ENCODE measurements at regions not wholly inside any gene's neighbourhood (a gene's known extent, or its start where the extent isn't known, plus 50 kb on each side); places are given as distances from the start of the nearest gene placed in this dataset.

- Mint-ChIP-seq H3K9me3 (no peaks in the 10 kb centered on the region), H3K27me3 (ENCODE audit: low read depth) (no peaks in the 10 kb centered on the region), H3K4me1 (peaks cover 13% of the 10 kb centered on the region), H3K27ac (no peak overlapping the region), H3K4me3 (no peak overlapping the region), H3K36me3 (ENCODE audit: low read depth) (no peaks in the 10 kb centered on the region)
- no peak for TF ChIP-seq CTCF (IDR thresholded peaks at IDR 0.05; ENCODE audit: unreplicated experiment in 3 of 3)
These were observed 270.3 kb upstream of the SNX7 start for GRCh38 chr1:98391175-98391574.

- H3K4me1 Mint-ChIP-seq, result peaks cover 15% of the 10 kb centered on the region
- H3K9me3 Mint-ChIP-seq, result no peaks in the 10 kb centered on the region
- no peaks in the 10 kb centered on the region for H3K36me3 Mint-ChIP-seq (ENCODE audit: low read depth)
- TF ChIP-seq CTCF (IDR thresholded peaks at IDR 0.05; ENCODE audit: unreplicated experiment in 3 of 3), result no peak
- H3K27ac Mint-ChIP-seq, result no peak overlapping the region
- H3K4me3 Mint-ChIP-seq, result no peak overlapping the region
- no peaks in the 10 kb centered on the region for H3K27me3 Mint-ChIP-seq (ENCODE audit: low read depth)
These were observed 271.7 kb upstream of the SNX7 start for GRCh38 chr1:98389809-98390208.

- H3K4me1 Mint-ChIP-seq, result peaks cover 19% of the 10 kb centered on the region
- H3K27ac Mint-ChIP-seq, result peak overlapping the region; percentile 49 to 88 (median 52)
- H3K27me3 Mint-ChIP-seq (ENCODE audit: low read depth), result no peaks in the 10 kb centered on the region
- H3K4me3 Mint-ChIP-seq, result peak overlapping the region in 1 of 3 experiments; percentile 14
- no peaks in the 10 kb centered on the region for H3K36me3 Mint-ChIP-seq (ENCODE audit: low read depth)
- TF ChIP-seq CTCF (IDR thresholded peaks at IDR 0.05; ENCODE audit: unreplicated experiment in 3 of 3), result no peak
- H3K9me3 Mint-ChIP-seq, result no peaks in the 10 kb centered on the region
These were observed 273.1 kb upstream of the SNX7 start for GRCh38 chr1:98388441-98388840.

GRCh38 chr1:98387701-98388100 is 273.8 kb upstream of the SNX7 start:
- Mint-ChIP-seq H3K36me3 (ENCODE audit: low read depth) (no peaks in the 10 kb centered on the region), H3K4me1 (peaks cover 19% of the 10 kb centered on the region), H3K4me3 (peak overlapping the region in 1 of 3 experiments; percentile 2), H3K9me3 (no peaks in the 10 kb centered on the region), H3K27ac (peak overlapping the region; percentile 49 to 88 (median 52)), H3K27me3 (ENCODE audit: low read depth) (no peaks in the 10 kb centered on the region)
- TF ChIP-seq CTCF (IDR thresholded peaks at IDR 0.05; ENCODE audit: unreplicated experiment in 3 of 3), result no peak

GRCh38 chr1:98386675-98387440 is 274.7 kb upstream of the SNX7 start:
- no peak overlapping the region for H3K4me3 Mint-ChIP-seq
- H3K9me3 Mint-ChIP-seq, result no peaks in the 10 kb centered on the region
- H3K4me1 Mint-ChIP-seq, result peaks cover 19% of the 10 kb centered on the region
- H3K27me3 Mint-ChIP-seq (ENCODE audit: low read depth), result no peaks in the 10 kb centered on the region
- no peaks in the 10 kb centered on the region for H3K36me3 Mint-ChIP-seq (ENCODE audit: low read depth)
- peak overlapping the region in 2 of 3 experiments; percentile 7 to 21 for H3K27ac Mint-ChIP-seq
- TF ChIP-seq CTCF (IDR thresholded peaks at IDR 0.05; ENCODE audit: unreplicated experiment in 3 of 3), result no peak

GRCh38 chr1:98385652-98386051 is 275.9 kb upstream of the SNX7 start:
- no peak for TF ChIP-seq CTCF (IDR thresholded peaks at IDR 0.05; ENCODE audit: unreplicated experiment in 3 of 3)
- Mint-ChIP-seq H3K4me3 (no peak overlapping the region), H3K27ac (no peak overlapping the region), H3K27me3 (ENCODE audit: low read depth) (no peaks in the 10 kb centered on the region), H3K9me3 (no peaks in the 10 kb centered on the region), H3K4me1 (peaks cover 19% of the 10 kb centered on the region), H3K36me3 (ENCODE audit: low read depth) (no peaks in the 10 kb centered on the region)

Measured in nephron (organoid).